ENCODE measurements at regions not wholly inside any gene's neighbourhood (a gene's known extent, or its start where the extent isn't known, plus 50 kb on each side); places are given as distances from the start of the nearest gene placed in this dataset.
"Not testable (repeated sequence)": the region's sequence is repeated elsewhere in the genome, so short reads cannot be mapped to it uniquely, and the experiment has no call there.

DNA sequence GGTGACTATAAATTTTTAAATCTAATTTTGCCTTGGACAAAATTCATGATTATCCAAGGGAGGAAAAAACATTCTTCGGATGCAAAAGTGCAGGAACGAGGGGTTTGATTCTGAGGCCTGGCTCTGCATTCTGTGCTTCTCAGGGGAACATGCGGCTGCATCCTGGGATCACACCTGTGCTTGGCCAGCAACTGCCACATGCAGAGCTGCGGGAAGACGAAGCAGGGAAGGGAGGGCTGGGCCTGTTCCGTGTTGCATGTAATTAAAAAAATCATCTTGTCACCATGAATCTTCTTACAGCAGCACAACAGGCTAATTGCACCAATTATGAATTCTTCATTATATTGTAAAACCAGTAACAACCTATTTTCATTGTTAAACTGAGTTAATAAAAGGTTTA is 158.0 kb upstream of the ALKAL2 start:
- no peak for DNase-seq

- no peak for DNase-seq
Observed at GRCh38 chr2:444937-445884, 157.3 kb upstream of the ALKAL2 start.

GRCh38 chr2:443741-444140 is 155.8 kb upstream of the ALKAL2 start:
- DNase-seq, result no peak

DNA sequence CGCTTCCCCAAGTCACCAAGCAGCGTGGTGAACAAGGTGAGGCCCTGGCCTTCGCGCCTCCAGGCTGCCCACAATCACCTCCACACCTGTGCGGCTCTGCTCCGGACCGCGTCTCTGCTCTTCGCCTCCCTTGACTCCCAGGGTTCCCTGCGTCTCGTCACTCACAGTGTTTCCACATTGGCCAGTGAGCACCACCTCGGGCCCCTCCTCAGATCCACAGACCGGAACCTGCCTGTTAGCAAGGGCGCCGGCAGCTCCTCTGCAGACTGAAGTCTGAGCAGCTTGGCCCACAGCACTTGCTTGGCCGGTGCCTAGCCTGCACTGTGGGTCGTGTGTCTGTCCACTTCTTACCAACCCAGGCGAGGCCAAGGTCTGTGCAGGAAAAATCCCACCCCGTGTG is 155.3 kb upstream of the ALKAL2 start:
- DNase-seq, result no peak

DNA sequence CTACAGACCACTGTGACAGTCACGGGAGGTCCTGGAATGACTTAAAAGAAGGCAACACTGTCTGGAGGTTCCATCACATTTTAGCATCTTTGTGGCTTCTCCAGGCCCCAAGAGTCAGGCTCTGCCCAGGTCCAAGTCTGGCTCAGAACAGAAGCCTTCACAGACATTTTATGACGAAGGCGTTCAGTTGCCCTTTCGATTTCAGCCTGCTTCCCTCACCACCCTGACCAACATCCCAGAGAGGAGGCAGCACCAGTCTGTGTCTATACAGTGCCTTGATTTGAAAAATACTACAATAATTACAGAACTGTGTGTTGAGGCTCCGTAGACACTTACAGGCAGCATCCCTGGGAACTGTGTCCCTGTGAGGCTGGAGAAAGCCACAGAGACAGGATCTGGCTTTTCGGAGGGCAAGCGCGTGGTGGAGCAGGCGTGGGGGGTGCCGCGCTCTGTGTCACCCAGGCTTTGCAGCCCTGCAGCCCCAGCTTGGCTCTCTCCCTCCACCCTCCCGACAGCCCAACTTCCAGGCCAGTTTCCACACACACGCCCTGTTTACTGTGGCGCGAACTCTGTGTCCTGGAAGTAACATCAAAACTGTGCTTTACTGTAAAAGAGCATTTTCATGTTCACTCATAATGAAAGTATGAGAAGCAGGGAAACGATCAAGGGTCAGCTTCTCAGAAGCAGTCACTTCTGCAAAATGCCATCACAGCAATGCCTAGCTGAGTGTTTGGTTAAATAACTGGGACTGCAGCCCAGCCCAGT is 153.5 kb upstream of the ALKAL2 start:
- no peak for DNase-seq

GRCh38 chr2:440403-440740 is 152.5 kb upstream of the ALKAL2 start:
- no peak for DNase-seq

DNA sequence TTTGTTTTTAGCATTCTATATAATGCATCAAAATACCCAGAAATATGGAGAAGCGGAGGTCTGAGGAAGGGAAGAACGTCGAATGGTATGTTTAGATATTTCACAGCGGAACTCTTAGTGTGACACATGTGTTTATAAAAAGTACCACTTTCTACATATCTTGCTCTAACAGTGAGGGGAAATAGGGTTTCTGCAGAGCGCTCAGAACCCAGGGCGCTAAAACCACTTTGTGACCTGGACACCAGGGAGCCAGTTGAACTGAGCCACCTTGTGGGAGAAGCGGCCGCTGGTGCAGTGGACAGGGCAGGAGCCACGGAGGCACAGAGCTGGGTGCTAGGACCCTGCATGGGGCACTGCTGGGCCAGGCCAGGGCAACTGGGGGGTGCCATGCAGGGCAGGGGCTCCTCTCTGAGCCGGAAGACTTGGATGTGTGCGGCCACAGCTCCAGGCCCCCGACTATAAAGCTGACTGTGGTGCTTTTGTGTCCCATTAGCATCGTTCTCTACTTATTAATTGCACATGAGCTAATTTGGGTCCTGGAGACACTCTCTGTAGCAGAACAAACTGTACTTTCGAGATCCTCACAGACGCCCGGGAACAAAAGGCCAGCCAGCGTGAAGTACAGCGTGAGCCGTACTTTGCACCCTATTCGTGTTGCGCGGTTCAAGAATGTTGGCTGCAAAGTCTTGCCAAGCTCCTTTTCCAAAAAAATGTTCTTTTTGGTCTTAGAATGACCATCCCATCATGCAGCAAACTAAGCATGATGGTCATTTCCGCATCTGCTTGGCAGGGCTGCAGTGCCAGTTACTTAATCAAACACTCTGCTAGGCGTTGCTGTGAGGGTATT is 151.9 kb upstream of the ALKAL2 start:
- DNase-seq, result no peak

- DNase-seq, result no peak
Observed at GRCh38 chr2:439077-439476, 151.2 kb upstream of the ALKAL2 start.

DNA sequence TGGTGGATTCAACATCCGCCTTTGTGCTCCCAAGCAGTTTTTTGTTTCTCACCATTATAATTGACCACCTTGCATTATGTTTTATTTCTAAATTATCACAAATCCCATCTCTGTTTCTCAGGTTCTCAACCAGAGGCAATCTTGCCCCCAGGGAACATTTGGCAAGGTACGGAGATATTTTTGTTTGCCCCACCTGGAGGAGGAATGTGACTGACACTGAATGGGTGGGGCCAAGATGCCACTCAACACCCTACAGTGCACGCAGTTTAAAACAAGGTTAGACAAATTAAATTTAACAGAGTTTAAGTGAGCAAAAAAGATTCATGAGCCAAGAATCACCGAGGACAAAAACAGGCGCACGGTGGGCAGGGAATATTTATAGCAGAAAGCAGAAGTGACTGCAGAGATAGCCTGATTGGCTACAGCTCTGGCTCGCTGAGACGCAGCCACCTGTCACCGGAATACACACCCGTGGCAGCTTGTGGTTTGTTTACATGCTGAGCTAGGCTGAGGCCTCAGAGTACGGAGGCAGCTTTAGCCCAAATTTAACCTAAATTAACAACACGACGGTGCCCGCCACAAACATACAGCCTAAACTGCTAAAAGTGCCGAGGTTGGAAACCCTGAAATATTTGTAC is 150.0 kb upstream of the ALKAL2 start:
- no peak for DNase-seq

DNA sequence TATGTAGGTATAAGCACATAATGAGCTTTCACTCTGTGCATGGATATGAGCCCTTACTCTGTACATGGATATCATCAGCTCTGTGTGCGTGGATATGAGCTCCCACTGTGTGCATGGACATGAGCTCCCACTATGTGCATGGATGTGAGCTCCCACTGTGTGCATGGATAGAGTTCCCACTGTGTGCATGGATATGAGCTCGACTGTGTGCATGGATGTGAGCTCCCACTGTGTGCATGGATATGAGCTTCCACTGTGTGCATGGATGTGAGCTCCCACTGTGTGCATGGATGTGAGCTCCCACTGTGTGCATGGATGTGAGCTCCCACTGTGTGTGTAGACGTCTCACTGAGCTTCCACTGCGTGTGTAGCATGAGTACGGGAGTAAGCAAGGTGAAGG is 149.3 kb upstream of the ALKAL2 start:
- DNase-seq, result no peak

DNA sequence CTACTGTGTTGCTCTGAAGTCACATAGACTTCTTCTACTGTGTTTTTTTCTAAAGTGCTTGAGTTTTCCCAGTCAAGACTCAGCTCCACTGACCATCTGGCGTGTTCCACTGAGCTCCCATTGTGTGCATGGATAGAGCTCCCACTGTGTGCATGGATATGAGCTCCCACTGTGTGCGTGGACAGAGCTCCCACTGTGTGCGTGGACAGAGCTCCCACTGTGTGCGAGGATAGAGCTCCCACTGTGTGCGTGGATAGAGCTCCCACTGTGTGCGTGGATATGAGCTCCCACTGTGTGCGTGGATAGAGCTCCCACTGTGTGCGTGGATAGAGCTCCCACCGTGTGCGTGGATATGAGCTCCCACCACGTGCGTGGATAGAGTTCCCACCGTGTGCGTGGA is 148.3 kb upstream of the ALKAL2 start:
- no peak for DNase-seq

- no peak for DNase-seq
Observed at GRCh38 chr2:434625-435024, 146.7 kb upstream of the ALKAL2 start.

- no peak for DNase-seq
Observed at GRCh38 chr2:433216-433615, 145.3 kb upstream of the ALKAL2 start.

DNA sequence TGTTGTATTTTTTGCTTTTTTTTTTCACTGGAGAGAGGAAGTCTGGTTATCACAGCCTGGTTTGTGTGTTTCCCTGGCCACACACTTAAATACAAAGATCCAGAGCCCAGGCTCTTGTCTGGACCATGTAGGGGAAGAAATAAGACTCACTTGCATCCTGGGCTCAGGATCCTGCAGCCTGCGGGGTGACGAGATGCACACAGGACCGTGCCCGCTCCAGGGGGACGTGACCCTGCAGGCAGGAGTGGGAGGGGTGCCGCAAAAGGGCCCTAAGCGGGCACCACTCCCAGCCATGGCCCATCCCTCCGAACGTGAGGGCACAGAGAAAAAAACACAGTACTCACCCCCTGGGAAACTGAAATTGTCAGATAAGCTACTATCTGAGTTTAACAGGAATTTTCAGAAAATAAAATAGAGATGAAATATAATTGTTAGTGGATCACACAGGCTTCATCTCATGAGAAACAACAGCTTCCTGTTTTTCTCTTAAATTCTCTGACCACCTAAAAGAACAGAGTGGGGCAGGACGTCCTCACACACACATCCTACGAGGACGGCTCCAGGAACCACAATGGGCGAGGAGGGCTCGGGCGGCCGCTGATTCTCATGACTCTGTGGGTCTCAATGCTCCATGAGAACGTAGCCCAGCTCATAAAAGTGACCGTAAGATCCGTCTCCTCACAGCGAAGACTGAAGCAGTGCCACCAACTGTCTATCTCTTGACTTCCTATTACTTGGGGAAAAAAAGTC is 142.6 kb upstream of the ALKAL2 start:
- no peak for DNase-seq

- DNase-seq, result no peak
Observed at GRCh38 chr2:429575-430254, 141.8 kb upstream of the ALKAL2 start.

DNA sequence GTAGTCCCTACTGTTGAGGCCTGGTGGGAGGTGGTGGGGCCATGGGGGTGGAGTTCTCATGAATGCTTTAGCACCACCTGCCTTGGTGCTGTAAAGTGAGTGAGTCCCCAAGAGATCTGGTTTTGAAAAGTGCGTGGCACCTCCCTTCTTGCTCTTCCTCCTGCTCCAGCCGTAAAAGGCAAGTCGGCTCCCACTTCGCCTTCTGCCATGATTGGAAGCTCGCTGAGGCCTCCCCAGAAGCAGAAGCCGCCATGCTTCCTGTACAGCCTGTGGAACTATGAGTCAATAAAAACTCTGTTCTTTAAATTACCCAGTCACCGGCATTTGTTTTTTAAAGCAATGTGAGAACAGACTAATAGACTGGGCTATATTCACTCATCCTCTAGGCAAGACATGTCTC is 141.3 kb upstream of the ALKAL2 start:
- DNase-seq, result no peak

GRCh38 chr2:428591-428990 is 140.7 kb upstream of the ALKAL2 start:
- DNase-seq, result no peak

DNA sequence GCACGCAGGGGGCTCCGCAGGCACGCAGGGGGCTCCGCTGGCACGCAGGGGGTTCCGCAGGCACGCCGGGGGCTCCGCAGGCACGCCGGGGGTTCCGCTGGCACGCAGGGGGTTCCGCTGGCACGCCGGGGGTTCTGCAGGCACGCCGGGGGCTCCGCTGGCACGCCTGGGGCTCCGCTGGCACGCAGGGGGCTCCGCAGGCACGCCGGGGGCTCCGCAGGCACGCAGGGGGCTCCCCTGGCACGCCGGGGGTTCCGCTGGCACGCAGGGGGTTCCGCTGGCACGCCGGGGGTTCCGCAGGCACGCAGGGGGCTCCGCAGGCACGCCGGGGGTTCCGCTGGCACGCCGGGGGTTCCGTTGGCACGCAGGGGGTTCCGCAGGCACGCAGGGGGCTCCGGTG is 138.8 kb upstream of the ALKAL2 start:
- DNase-seq, result not testable (repeated sequence)

DNA sequence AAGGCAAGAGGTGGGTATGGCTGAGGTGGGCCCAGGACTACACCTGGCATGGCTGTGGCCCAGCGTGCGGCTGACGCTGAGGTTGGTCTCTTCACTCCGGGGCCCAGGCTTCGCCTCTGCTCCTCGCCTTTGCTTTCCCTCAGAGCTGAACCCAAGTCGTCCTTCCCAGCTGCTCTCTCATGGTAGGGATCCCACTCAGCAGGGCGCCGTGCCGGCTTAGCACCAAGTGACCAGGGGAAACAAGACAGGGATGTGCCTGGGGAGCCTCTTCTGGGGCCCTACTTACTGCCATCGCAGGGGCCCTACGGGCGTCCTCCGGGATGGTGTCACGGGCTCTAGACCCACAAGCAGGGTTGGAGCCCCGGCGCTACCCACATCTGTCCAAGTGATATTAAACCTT is 138.1 kb upstream of the ALKAL2 start:
- DNase-seq, result no peak

DNA sequence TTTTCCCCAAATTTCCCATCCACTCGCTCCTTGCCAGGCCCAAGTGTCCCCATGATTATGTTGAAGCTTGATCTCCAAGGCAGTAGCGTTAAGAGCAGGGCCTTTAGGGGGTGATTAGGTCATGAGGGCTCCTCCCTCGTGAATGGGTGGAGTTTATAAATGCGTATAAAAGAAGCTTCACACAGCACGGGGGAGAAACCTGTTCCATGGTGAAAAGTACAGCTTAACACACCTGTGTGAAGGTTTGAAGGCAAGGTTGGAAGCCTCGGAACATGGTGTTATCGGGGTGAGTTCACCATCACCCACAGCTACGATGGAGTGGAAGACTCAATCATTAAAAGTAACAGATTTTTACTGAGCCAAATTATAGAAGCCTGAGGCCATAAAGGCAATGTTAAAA is 137.4 kb upstream of the ALKAL2 start:
- DNase-seq, result no peak

All from NCI-H1048 (cell line).